Breast epithelium (tissue), 4 donors: ENCODE measurements at regions not wholly inside any gene's neighbourhood (a gene's known extent, or its start where the extent isn't known, plus 50 kb on each side); places are given as distances from the start of the nearest gene placed in this dataset.

Experiments used
- DNase-seq, 2 donors: peaks; one replicate each; pipeline ENCODE4 v3.0.0-alpha.2; 2019; ENCODE audit warnings: low spot score in 2 of 2
- H3K27ac ChIP-seq, 2 donors: fragments of 200-600 bp; sonication (generic) in 1 of 2; one replicate each; pipeline ENCODE4 v1.5.1; 2016 to 2019; ENCODE audit warnings: mild to moderate bottlenecking in 1 of 2
- H3K27me3 ChIP-seq, 2 donors: fragments of 200-600 bp; sonication (generic) in 1 of 2; one replicate each; pipeline versions ENCODE4 v1.5.1 to v1.6.0; 2017 to 2019; ENCODE audit warnings: control low read depth in 1 of 2, mild to moderate bottlenecking in 1 of 2
- H3K36me3 ChIP-seq: fragments of 200-600 bp; one replicate; pipeline ENCODE4 v1.5.1; 2019
- H3K4me1 ChIP-seq, 2 donors: fragments of 200-600 bp; sonication (generic); one replicate each; pipeline ENCODE4 v1.5.1; 2016 to 2019; ENCODE audit warnings: control low read depth in 1 of 2
- H3K4me3 ChIP-seq, 3 donors: fragments of 200-600 bp; sonication (generic); 1 replicate in 2 of 3; 2 replicates in 1 of 3; pipeline ENCODE4 v1.5.1; 2016 to 2019; ENCODE audit warnings: mild to moderate bottlenecking in 3 of 3, moderate library complexity in 2 of 3
- H3K9me3 ChIP-seq, 2 donors: fragments of 200-600 bp; sonication (generic) in 1 of 2; one replicate each; pipeline ENCODE4 v1.5.1; 2016 to 2019; ENCODE audit warnings: control low read depth in 1 of 2
- CTCF ChIP-seq, 3 donors: fragments of 450-650 bp; IDR thresholded peaks; one replicate each; pipeline ENCODE4 v1.5.1; 2016 to 2017; ENCODE audit warnings: antibody characterized with exemption in 3 of 3, mild to moderate bottlenecking in 3 of 3, moderate library complexity in 3 of 3
- POLR2A ChIP-seq: fragments of 450-650 bp; IDR thresholded peaks from one replicate; pipeline ENCODE4 v1.6.1; 2016; ENCODE audit warnings: antibody characterized with exemption, mild to moderate bottlenecking, moderate library complexity
- POLR2AphosphoS5 ChIP-seq, 3 donors: sonication (generic); formaldehyde crosslinking; IDR thresholded peaks; one replicate each; pipeline ENCODE4 v1.6.1; 2017; ENCODE audit warnings: antibody characterized with exemption in 3 of 3
- intact Hi-C: fragments of 100-400 bp; cut with DNase I; formaldehyde crosslinking; loops from one replicate; pipeline ENCODE4 v1.15.1; 2023; ENCODE audit warnings: low total_unique reads

GRCh38 chr15:29936353-29937049 lies 114.2 kb upstream of the TJP1 start:
- no peaks in the 10 kb centered on the region for H3K9me3 ChIP-seq
- H3K4me1 ChIP-seq: no peaks in the 10 kb centered on the region
- no peak for TF ChIP-seq CTCF (IDR thresholded peaks at IDR 0.05)
- no peak for TF ChIP-seq POLR2AphosphoS5 (IDR thresholded peaks at IDR 0.05)
- TF ChIP-seq POLR2A: no peak
- intact Hi-C loops: no loop called here
- H3K27ac ChIP-seq: no peak overlapping the region
- no peak overlapping the region for H3K4me3 ChIP-seq
- H3K27me3 ChIP-seq: no peaks in the 10 kb centered on the region
- no peaks in the 10 kb centered on the region for H3K36me3 ChIP-seq
- no peak for DNase-seq

GRCh38 chr15:29935296-29936004 lies 113.2 kb upstream of the TJP1 start:
- H3K9me3 ChIP-seq: no peaks in the 10 kb centered on the region
- no peak for DNase-seq
- no peaks in the 10 kb centered on the region for H3K36me3 ChIP-seq
- no peaks in the 10 kb centered on the region for H3K4me1 ChIP-seq
- intact Hi-C loops: no loop called here
- H3K4me3 ChIP-seq: no peak overlapping the region
- TF ChIP-seq POLR2A: no peak
- no peak for TF ChIP-seq CTCF (IDR thresholded peaks at IDR 0.05)
- TF ChIP-seq POLR2AphosphoS5 (IDR thresholded peaks at IDR 0.05): no peak
- H3K27me3 ChIP-seq: no peaks in the 10 kb centered on the region
- no peak overlapping the region for H3K27ac ChIP-seq

GRCh38 chr15:29934251-29934650 lies 112.0 kb upstream of the TJP1 start:
- DNase-seq: no peak
- Histone ChIP-seq H3K27ac (no peak overlapping the region), H3K36me3 (no peaks in the 10 kb centered on the region), H3K4me3 (no peak overlapping the region), H3K27me3 (no peaks in the 10 kb centered on the region), H3K9me3 (no peaks in the 10 kb centered on the region), H3K4me1 (no peaks in the 10 kb centered on the region)
- intact Hi-C loops: no loop called here
- TF ChIP-seq POLR2A (no peak), CTCF (IDR thresholded peaks at IDR 0.05) (no peak), POLR2AphosphoS5 (IDR thresholded peaks at IDR 0.05) (no peak)

- H3K9me3 ChIP-seq: no peaks in the 10 kb centered on the region
- intact Hi-C loops: no loop called here
- no peak for TF ChIP-seq POLR2AphosphoS5 (IDR thresholded peaks at IDR 0.05)
- TF ChIP-seq POLR2A: no peak
- no peak for TF ChIP-seq CTCF (IDR thresholded peaks at IDR 0.05)
Measured at GRCh38 chr15:29933042-29933803, 111.0 kb upstream of the TJP1 start.

GRCh38 chr15:29926083-29926388 lies 103.8 kb upstream of the TJP1 start:
- Histone ChIP-seq H3K27ac (no peak overlapping the region), H3K36me3 (no peaks in the 10 kb centered on the region), H3K27me3 (no peaks in the 10 kb centered on the region), H3K4me1 (no peaks in the 10 kb centered on the region), H3K4me3 (no peak overlapping the region), H3K9me3 (no peaks in the 10 kb centered on the region)
- DNase-seq: no peak
- intact Hi-C loops: no loop called here
- TF ChIP-seq POLR2A (no peak), CTCF (IDR thresholded peaks at IDR 0.05) (no peak), POLR2AphosphoS5 (IDR thresholded peaks at IDR 0.05) (no peak)

More at GRCh38 chr15:29933042-29933803, 111.0 kb upstream of the TJP1 start:
- Histone ChIP-seq H3K4me1 (no peaks in the 10 kb centered on the region), H3K27ac (no peak overlapping the region), H3K4me3 (no peak overlapping the region), H3K27me3 (no peaks in the 10 kb centered on the region), H3K36me3 (no peaks in the 10 kb centered on the region)
- no peak for DNase-seq
